ENCODE measurements at regions not wholly inside any gene's neighbourhood (a gene's known extent, or its start where the extent isn't known, plus 50 kb on each side); places are given as distances from the start of the nearest gene placed in this dataset.

- no peak overlapping the region for H3K9ac ChIP-seq (ENCODE audit: low read depth, low read length)
- no peaks in the 10 kb centered on the region for H4K20me1 ChIP-seq (ENCODE audit: insufficient read depth, low read length)
- TF ChIP-seq EZH2 (IDR thresholded peaks at IDR 0.05; ENCODE audit: borderline replicate concordance, low read depth, low read length, severe bottlenecking): no peak
- TF ChIP-seq, protein P1, sequence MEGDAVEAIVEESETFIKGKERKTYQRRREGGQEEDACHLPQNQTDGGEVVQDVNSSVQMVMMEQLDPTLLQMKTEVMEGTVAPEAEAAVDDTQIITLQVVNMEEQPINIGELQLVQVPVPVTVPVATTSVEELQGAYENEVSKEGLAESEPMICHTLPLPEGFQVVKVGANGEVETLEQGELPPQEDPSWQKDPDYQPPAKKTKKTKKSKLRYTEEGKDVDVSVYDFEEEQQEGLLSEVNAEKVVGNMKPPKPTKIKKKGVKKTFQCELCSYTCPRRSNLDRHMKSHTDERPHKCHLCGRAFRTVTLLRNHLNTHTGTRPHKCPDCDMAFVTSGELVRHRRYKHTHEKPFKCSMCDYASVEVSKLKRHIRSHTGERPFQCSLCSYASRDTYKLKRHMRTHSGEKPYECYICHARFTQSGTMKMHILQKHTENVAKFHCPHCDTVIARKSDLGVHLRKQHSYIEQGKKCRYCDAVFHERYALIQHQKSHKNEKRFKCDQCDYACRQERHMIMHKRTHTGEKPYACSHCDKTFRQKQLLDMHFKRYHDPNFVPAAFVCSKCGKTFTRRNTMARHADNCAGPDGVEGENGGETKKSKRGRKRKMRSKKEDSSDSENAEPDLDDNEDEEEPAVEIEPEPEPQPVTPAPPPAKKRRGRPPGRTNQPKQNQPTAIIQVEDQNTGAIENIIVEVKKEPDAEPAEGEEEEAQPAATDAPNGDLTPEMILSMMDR (IDR thresholded peaks at IDR 0.05; ENCODE audit: borderline replicate concordance, extremely low read depth, low read length, poor library complexity, severe bottlenecking): no peak
- no peaks in the 10 kb centered on the region for H3K36me3 ChIP-seq (ENCODE audit: insufficient read depth, low read length)
- no peaks in the 10 kb centered on the region for H3K79me2 ChIP-seq (ENCODE audit: insufficient read depth, low read length)
- H3K4me3 ChIP-seq (ENCODE audit: low read depth in 1 of 2, low read length in 2 of 2): no peak overlapping the region
- H3K4me1 ChIP-seq (ENCODE audit: insufficient read depth, low read length): no peaks in the 10 kb centered on the region
- no peaks in the 10 kb centered on the region for H3K9me3 ChIP-seq (ENCODE audit: insufficient read depth, low read length, severe bottlenecking)
- no peak overlapping the region for H3K27ac ChIP-seq (ENCODE audit: low read length)
- no peak overlapping the region for H2AFZ ChIP-seq (ENCODE audit: low read depth, low read length)
- ATAC-seq (ENCODE audit: insufficient read depth, low read depth) (no peak), DNase-seq (no peak)
- H3K4me2 ChIP-seq (ENCODE audit: insufficient read depth, low read length): no peak overlapping the region
- peaks cover 2% of the 10 kb centered on the region for H3K27me3 ChIP-seq (ENCODE audit: insufficient read depth, low read length, poor library complexity)
Observed at GRCh38 chr2:217276433-217276832, 416.6 kb upstream of the TNP1 start.

DNA sequence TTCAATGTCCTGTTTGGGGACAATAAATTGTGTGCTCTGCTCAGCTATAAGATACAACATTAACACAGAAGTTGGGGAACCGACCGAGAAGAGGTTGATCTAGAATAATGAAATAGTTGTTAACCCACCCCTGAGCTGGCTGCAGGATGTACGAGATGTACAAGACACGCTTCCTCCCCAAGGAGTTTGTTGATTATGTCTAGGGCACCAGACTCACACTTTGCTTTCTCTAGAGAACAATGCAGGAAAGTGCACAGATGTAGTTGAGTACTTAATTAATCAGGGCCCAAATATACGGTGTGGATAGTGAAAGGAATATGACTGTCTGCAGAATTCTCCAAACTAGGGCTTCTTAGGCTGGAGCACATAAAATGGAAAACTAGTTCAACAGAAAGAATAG is 415.2 kb upstream of the TNP1 start:
- Histone ChIP-seq H3K9me3 (ENCODE audit: insufficient read depth, low read length, severe bottlenecking) (no peaks in the 10 kb centered on the region), H4K20me1 (ENCODE audit: insufficient read depth, low read length) (no peaks in the 10 kb centered on the region), H3K27ac (ENCODE audit: low read length) (no peak overlapping the region), H3K27me3 (ENCODE audit: insufficient read depth, low read length, poor library complexity) (peaks cover 3% of the 10 kb centered on the region), H3K36me3 (ENCODE audit: insufficient read depth, low read length) (no peaks in the 10 kb centered on the region), H3K4me3 (ENCODE audit: low read depth in 1 of 2, low read length in 2 of 2) (no peak overlapping the region), H3K4me1 (ENCODE audit: insufficient read depth, low read length) (no peaks in the 10 kb centered on the region), H2AFZ (ENCODE audit: low read depth, low read length) (no peak overlapping the region), H3K4me2 (ENCODE audit: insufficient read depth, low read length) (no peak overlapping the region), H3K9ac (ENCODE audit: low read depth, low read length) (no peak overlapping the region), H3K79me2 (ENCODE audit: insufficient read depth, low read length) (no peaks in the 10 kb centered on the region)
- ATAC-seq (ENCODE audit: insufficient read depth, low read depth) (no peak), DNase-seq (no peak)
- TF ChIP-seq, protein P1 (IDR thresholded peaks at IDR 0.05; ENCODE audit: borderline replicate concordance, extremely low read depth, low read length, poor library complexity, severe bottlenecking): no peak
- no peak for TF ChIP-seq EZH2 (IDR thresholded peaks at IDR 0.05; ENCODE audit: borderline replicate concordance, low read depth, low read length, severe bottlenecking)

DNA sequence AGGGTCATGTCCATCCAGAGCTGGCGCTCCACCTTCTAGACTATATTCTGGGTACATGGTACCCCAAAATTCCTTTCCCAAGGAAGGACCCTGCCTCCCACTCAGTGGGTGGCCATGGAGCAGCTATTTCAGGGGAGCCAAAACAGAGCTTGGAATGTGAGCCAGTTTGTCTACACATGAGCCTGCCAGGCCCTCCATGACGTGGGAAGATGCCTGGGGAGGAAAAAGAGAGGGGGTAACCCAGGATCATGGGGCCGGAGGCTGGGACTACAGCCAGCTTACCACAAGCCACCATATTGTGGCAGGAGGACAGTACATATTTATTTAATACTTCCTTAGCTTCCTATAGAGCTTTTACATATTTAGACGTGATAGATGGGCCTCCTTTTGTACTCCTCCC is 414.7 kb upstream of the TNP1 start:
- Histone ChIP-seq H3K4me1 (ENCODE audit: insufficient read depth, low read length) (no peaks in the 10 kb centered on the region), H3K36me3 (ENCODE audit: insufficient read depth, low read length) (no peaks in the 10 kb centered on the region), H3K9ac (ENCODE audit: low read depth, low read length) (no peak overlapping the region), H3K27ac (ENCODE audit: low read length) (no peak overlapping the region), H3K79me2 (ENCODE audit: insufficient read depth, low read length) (no peaks in the 10 kb centered on the region), H2AFZ (ENCODE audit: low read depth, low read length) (no peak overlapping the region), H4K20me1 (ENCODE audit: insufficient read depth, low read length) (no peaks in the 10 kb centered on the region), H3K9me3 (ENCODE audit: insufficient read depth, low read length, severe bottlenecking) (no peaks in the 10 kb centered on the region), H3K4me3 (ENCODE audit: low read depth in 1 of 2, low read length in 2 of 2) (no peak overlapping the region), H3K4me2 (ENCODE audit: insufficient read depth, low read length) (no peak overlapping the region), H3K27me3 (ENCODE audit: insufficient read depth, low read length, poor library complexity) (peaks cover 8% of the 10 kb centered on the region)
- no peak for DNase-seq
- no peak for ATAC-seq (ENCODE audit: insufficient read depth, low read depth)
- no peak for TF ChIP-seq EZH2 (IDR thresholded peaks at IDR 0.05; ENCODE audit: borderline replicate concordance, low read depth, low read length, severe bottlenecking)
- TF ChIP-seq, protein P1 (IDR thresholded peaks at IDR 0.05; ENCODE audit: borderline replicate concordance, extremely low read depth, low read length, poor library complexity, severe bottlenecking): no peak

DNA sequence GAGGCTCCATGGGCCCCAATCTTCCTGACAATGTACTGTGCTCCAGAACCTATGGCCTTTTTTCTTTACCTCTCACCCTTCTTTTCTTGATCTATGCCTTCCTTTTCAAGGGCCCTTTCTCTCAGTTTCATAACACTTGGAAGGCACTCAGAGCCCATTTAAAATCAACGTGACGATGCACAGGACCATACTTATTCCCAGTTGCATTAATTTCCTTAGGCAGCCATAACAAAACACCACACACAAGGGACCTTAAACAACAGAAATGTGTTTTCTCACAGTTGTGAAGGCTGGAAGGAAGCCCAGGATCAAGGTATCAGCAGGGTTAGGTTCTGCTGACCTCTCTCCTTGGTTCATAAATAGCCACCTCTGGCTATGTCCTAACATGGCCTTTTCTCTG is 414.0 kb upstream of the TNP1 start:
- DNase-seq (no peak), ATAC-seq (ENCODE audit: insufficient read depth, low read depth) (no peak)
- Histone ChIP-seq H4K20me1 (ENCODE audit: insufficient read depth, low read length) (no peaks in the 10 kb centered on the region), H3K4me1 (ENCODE audit: insufficient read depth, low read length) (no peaks in the 10 kb centered on the region), H3K36me3 (ENCODE audit: insufficient read depth, low read length) (no peaks in the 10 kb centered on the region), H3K4me3 (ENCODE audit: low read depth in 1 of 2, low read length in 2 of 2) (no peak overlapping the region), H3K9me3 (ENCODE audit: insufficient read depth, low read length, severe bottlenecking) (no peaks in the 10 kb centered on the region), H3K27me3 (ENCODE audit: insufficient read depth, low read length, poor library complexity) (peaks cover 5% of the 10 kb centered on the region), H3K9ac (ENCODE audit: low read depth, low read length) (no peak overlapping the region), H3K4me2 (ENCODE audit: insufficient read depth, low read length) (no peak overlapping the region), H2AFZ (ENCODE audit: low read depth, low read length) (no peak overlapping the region), H3K27ac (ENCODE audit: low read length) (no peak overlapping the region), H3K79me2 (ENCODE audit: insufficient read depth, low read length) (no peaks in the 10 kb centered on the region)
- TF ChIP-seq, protein P1 (IDR thresholded peaks at IDR 0.05; ENCODE audit: borderline replicate concordance, extremely low read depth, low read length, poor library complexity, severe bottlenecking): no peak
- no peak for TF ChIP-seq EZH2 (IDR thresholded peaks at IDR 0.05; ENCODE audit: borderline replicate concordance, low read depth, low read length, severe bottlenecking)
